Epithelial cell of proximal tubule (primary cell): ENCODE measurements at regions not wholly inside any gene's neighbourhood (a gene's known extent, or its start where the extent isn't known, plus 50 kb on each side); places are given as distances from the start of the nearest gene placed in this dataset.
"Not testable (repeated sequence)": the region's sequence is repeated elsewhere in the genome, so short reads cannot be mapped to it uniquely, and the experiment has no call there.

Source experiments
- DNase-seq: peaks from one replicate; pipeline ENCODE4 v3.0.0-alpha.2; 2011; ENCODE audit warnings: low read depth
- H3K4me3 ChIP-seq: 2 replicates; pipeline ENCODE4 v1.5.1; 2011; ENCODE audit warnings: low read depth, mild to moderate bottlenecking, low read length
- TF ChIP-seq, protein P1 (sequence below): conservative IDR thresholded peaks from 2 replicates; pipeline ENCODE4 v1.5.1; 2012; ENCODE audit warnings: low read depth, mild to moderate bottlenecking, low read length

DNA sequence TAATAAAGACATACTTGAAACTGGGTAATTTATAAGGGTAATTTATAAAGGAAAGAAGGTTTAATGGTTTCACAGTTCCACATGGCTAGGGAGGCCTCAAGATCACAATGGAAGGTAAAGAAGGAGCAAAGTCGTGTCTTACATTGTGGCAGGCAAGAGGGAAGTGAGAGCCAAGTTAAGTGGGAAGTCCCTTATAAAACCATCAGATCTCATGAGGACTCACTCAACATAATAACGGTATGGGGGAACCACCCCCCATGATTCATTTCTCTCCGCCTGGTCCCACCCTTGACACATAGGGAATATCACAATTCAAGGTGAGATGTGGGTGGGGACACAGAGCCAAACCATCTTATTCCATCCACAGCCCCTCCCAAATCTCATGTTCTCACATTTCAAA lies 76.8 kb upstream of the ZNF678 start:
- no peak overlapping the region for H3K4me3 ChIP-seq
- TF ChIP-seq, protein P1, sequence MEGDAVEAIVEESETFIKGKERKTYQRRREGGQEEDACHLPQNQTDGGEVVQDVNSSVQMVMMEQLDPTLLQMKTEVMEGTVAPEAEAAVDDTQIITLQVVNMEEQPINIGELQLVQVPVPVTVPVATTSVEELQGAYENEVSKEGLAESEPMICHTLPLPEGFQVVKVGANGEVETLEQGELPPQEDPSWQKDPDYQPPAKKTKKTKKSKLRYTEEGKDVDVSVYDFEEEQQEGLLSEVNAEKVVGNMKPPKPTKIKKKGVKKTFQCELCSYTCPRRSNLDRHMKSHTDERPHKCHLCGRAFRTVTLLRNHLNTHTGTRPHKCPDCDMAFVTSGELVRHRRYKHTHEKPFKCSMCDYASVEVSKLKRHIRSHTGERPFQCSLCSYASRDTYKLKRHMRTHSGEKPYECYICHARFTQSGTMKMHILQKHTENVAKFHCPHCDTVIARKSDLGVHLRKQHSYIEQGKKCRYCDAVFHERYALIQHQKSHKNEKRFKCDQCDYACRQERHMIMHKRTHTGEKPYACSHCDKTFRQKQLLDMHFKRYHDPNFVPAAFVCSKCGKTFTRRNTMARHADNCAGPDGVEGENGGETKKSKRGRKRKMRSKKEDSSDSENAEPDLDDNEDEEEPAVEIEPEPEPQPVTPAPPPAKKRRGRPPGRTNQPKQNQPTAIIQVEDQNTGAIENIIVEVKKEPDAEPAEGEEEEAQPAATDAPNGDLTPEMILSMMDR: no peak
- DNase-seq: no peak

- TF ChIP-seq, protein P1: no peak
- no peak for DNase-seq
- H3K4me3 ChIP-seq: no peak overlapping the region
Observed at GRCh38 chr1:227482023-227482299, 81.4 kb upstream of the ZNF678 start.

- DNase-seq, H3K4me3 ChIP-seq: not testable (repeated sequence)
Observed at GRCh38 chr1:227474072-227474471, 89.3 kb upstream of the ZNF678 start.

GRCh38 chr1:227472772-227473171 lies 90.6 kb upstream of the ZNF678 start:
- TF ChIP-seq, protein P1: no peak
- no peak for DNase-seq

GRCh38 chr1:227470688-227471087 lies 92.7 kb upstream of the ZNF678 start:
- TF ChIP-seq, protein P1: no peak
- H3K4me3 ChIP-seq: no peak overlapping the region
- DNase-seq: no peak

More at GRCh38 chr1:227472772-227473171, 90.6 kb upstream of the ZNF678 start:
- H3K4me3 ChIP-seq: no peak overlapping the region

DNA sequence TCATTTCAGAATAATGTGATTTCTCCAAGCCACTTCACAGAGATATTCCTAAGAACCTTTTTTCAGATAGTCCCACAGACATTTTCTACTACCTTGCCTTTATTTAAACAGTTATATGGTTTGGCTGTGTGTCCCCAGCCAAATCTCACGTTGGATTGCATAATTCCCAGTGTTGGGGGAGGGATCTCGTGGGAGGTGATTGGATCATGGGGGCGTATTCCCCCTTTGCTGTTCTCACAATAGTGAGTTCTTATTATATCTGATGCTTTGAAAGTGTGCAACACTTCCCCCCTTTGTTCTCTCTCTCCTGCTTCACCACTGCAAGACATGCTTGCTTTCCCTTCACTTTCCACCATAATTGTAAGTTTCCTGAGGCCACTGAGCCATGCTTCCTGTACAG lies 93.6 kb upstream of the ZNF678 start:
- TF ChIP-seq, protein P1: no peak
- no peak for DNase-seq
- H3K4me3 ChIP-seq: no peak overlapping the region

DNA sequence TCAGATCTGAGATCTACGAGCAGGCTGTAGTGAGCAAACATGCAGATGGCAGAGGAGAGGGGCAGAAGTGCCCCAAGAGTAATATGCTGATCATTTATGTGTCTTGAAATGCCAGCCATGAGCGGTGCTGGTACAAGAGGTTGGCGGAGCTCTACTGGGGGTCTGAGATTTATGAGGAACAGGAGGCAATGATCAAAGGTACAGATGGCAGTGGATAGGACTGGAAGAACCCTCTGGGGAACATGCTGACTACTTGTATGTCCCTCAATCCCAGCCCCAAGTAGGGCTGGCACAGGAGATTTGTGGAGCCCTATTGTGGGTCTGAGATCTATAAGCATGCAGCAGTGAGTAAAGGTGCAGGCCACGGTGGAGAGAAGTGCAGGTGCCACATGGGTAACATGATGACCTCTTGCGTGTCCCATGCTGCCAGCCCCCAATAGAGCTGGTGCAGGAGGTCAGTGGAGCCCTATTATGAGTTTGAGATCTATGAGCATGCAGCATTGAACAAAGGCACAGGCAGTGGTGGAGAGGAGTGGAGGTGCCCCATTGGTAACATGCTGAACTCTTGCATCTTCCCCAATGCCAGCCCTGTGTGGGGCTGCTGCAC lies 97.2 kb upstream of the ZNF678 start:
- TF ChIP-seq, protein P1: no peak
- H3K4me3 ChIP-seq: no peak overlapping the region
- no peak for DNase-seq
